HCT116 (cell line): ENCODE measurements at regions not wholly inside any gene's neighbourhood (a gene's known extent, or its start where the extent isn't known, plus 50 kb on each side); places are given as distances from the start of the nearest gene placed in this dataset.

Experiments
- ATAC-seq: fragments of 200-7000 bp; cut with Tn5 transposase; 2 replicates; pipeline ENCODE4 v1.9.1; 2020; ENCODE audit warnings: mild to moderate bottlenecking, moderate library complexity
- BruUV-seq: library from RNA; stranded (reverse); fragments of 400-500 nt; replicated peaks from 2 replicates; lab custom pipeline; 2021; lab: Mats Ljungman, UMichigan
- CTCF ChIA-PET: fragments of 300-600 bp; sonication (Branson Sonifier 250); formaldehyde crosslinking; loops from one replicate; lab custom pipeline; 2021; ENCODE audit warnings: antibody characterized with exemption; lab: Charles Lee
- POLR2A ChIA-PET: fragments of 300-600, 350-600 bp; sonication (Branson Sonifier 250); formaldehyde crosslinking; loops from one replicate; lab custom pipeline; 2021; ENCODE audit warnings: antibody characterized with exemption; lab: Charles Lee
- RAD21 ChIA-PET, 2 experiments: fragments of 300-600 bp; sonication (Branson Sonifier 250); formaldehyde crosslinking; loops; one replicate each; lab custom pipeline; 2023; ENCODE audit warnings: low total read pairs in 2 of 2; ENCODE audit not compliant: uncharacterized antibody in 2 of 2, unreplicated experiment in 2 of 2, low non-redundant PET in 1 of 2; lab: Charles Lee
- DNase-seq: peaks from one replicate; pipeline ENCODE4 v3.0.0-alpha.2; 2010; ENCODE audit warnings: low read depth, low spot score
- H2AFZ ChIP-seq: fragments of 200-600 bp; shearing (Covaris generic), sonication (generic); 2 replicates; pipeline ENCODE4 v1.6.1; 2017; ENCODE audit warnings: low read depth, mixed run types, mixed read lengths, antibody characterized with exemption, low read length; ENCODE audit not compliant: poor library complexity, severe bottlenecking
- H3K27ac ChIP-seq: 2 replicates; pipeline ENCODE4 v1.5.1; 2012; ENCODE audit warnings: low read depth, low read length
- H3K27me3 ChIP-seq: fragments of 200-600 bp; sonication (generic); 2 replicates; pipeline ENCODE4 v1.6.1; 2016; ENCODE audit warnings: mixed run types, low read length, mixed read lengths; ENCODE audit not compliant: insufficient read depth
- H3K36me3 ChIP-seq, 2 experiments: fragments of 200-500 bp in 1 of 2; fragments of 200-600 bp in 1 of 2; sonication (Bioruptor generic) in 1 of 2; sonication (generic) in 1 of 2; 2 replicates each; pipeline versions ENCODE4 v1.5.1 to v1.6.1; 2014 to 2016; ENCODE audit warnings: low read length in 2 of 2, inconsistent platforms in 1 of 2, mixed read lengths in 1 of 2, mixed run types in 1 of 2; ENCODE audit not compliant: insufficient read depth in 2 of 2, control insufficient read depth in 1 of 2
- H3K4me1 ChIP-seq, 2 experiments: fragments of 200-600 bp in 1 of 2; sonication (generic) in 1 of 2; 2 replicates each; pipeline versions ENCODE4 v1.5.1 to v1.6.1; 2012 to 2017; ENCODE audit warnings: low read length in 2 of 2, inconsistent platforms in 1 of 2, mild to moderate bottlenecking in 1 of 2, mixed read lengths in 1 of 2, mixed run types in 1 of 2, moderate library complexity in 1 of 2; ENCODE audit not compliant: insufficient read depth in 2 of 2, control insufficient read depth in 1 of 2
- H3K4me2 ChIP-seq: fragments of 200-600 bp; sonication (generic); 2 replicates; pipeline ENCODE4 v1.6.1; 2017; ENCODE audit warnings: mixed run types, low read length, mixed read lengths
- H3K4me3 ChIP-seq, 2 experiments: fragments of 200-600 bp in 1 of 2; sonication (generic) in 1 of 2; replicated peaks in 1 of 2; 2 replicates each; pipeline ENCODE4 v1.5.1; 2011 to 2016; ENCODE audit warnings: low read length in 2 of 2, control low read depth in 1 of 2, low read depth in 1 of 2, mild to moderate bottlenecking in 1 of 2, mixed read lengths in 1 of 2, mixed run types in 1 of 2
- H3K79me2 ChIP-seq: fragments of 200-600 bp; sonication (generic); 2 replicates; pipeline ENCODE4 v1.6.1; 2017; ENCODE audit warnings: mild to moderate bottlenecking, mixed run types, low read length, moderate library complexity, mixed read lengths; ENCODE audit not compliant: insufficient read depth
- H3K9ac ChIP-seq: fragments of 200-600 bp; sonication (generic); 2 replicates; pipeline ENCODE4 v1.6.1; 2016; ENCODE audit warnings: low read length, mixed read lengths
- H3K9me2 ChIP-seq: fragments of 200-600 bp; sonication (generic), shearing (Covaris generic); 2 replicates; pipeline ENCODE4 v1.6.1; 2017; ENCODE audit warnings: mixed run types, mild to moderate bottlenecking, moderate library complexity; ENCODE audit not compliant: insufficient read depth
- H3K9me3 ChIP-seq, 2 experiments: fragments of 200-500 bp in 1 of 2; fragments of 200-600 bp in 1 of 2; sonication (Bioruptor generic) in 1 of 2; sonication (generic) in 1 of 2; 2 replicates each; pipeline ENCODE4 v1.6.1; 2014 to 2017; ENCODE audit warnings: low read length in 2 of 2, mixed read lengths in 2 of 2, inconsistent platforms in 1 of 2, low read depth in 1 of 2, mild to moderate bottlenecking in 1 of 2, mixed run types in 1 of 2, moderate library complexity in 1 of 2; ENCODE audit not compliant: control insufficient read depth in 1 of 2, insufficient read depth in 1 of 2
- H4K20me1 ChIP-seq: fragments of 200-600 bp; sonication (generic), shearing (Covaris generic); 2 replicates; pipeline ENCODE4 v1.6.1; 2017; ENCODE audit warnings: mixed run types, mild to moderate bottlenecking, moderate library complexity; ENCODE audit not compliant: insufficient read depth
- CEBPB ChIP-seq: IDR thresholded peaks from 2 replicates; pipeline ENCODE4 v1.6.1; 2012; ENCODE audit warnings: low read depth
- EGR1 ChIP-seq: IDR thresholded peaks from 2 replicates; pipeline ENCODE4 v1.6.1; 2012; ENCODE audit warnings: low read depth
- ELF1 ChIP-seq: IDR thresholded peaks from 2 replicates; pipeline ENCODE4 v1.6.1; 2012; ENCODE audit warnings: low read depth, borderline replicate concordance
- EZH2phosphoT487 ChIP-seq: fragments of 200-600 bp; IDR thresholded peaks from 2 replicates; pipeline ENCODE4 v1.6.1; 2018; ENCODE audit warnings: antibody characterized with exemption, borderline replicate concordance
- FOSL1 ChIP-seq: IDR thresholded peaks from 2 replicates; pipeline ENCODE4 v1.6.1; 2012; ENCODE audit warnings: low read depth
- JUND ChIP-seq: IDR thresholded peaks from 2 replicates; pipeline ENCODE4 v1.6.1; 2012
- POLR2A ChIP-seq: IDR thresholded peaks from 2 replicates; pipeline ENCODE4 v1.7.0; 2011; ENCODE audit warnings: borderline replicate concordance; ENCODE audit not compliant: insufficient read depth, insufficient read length; ENCODE audit errors: extremely low read depth
- RAD21 ChIP-seq: IDR thresholded peaks from 2 replicates; pipeline ENCODE4 v1.6.1; 2012; ENCODE audit warnings: low read depth, mild to moderate bottlenecking
- SIN3A ChIP-seq: IDR thresholded peaks from 2 replicates; pipeline ENCODE4 v1.6.1; 2012; ENCODE audit warnings: low read depth
- SRF ChIP-seq: IDR thresholded peaks from 2 replicates; pipeline ENCODE4 v1.6.1; 2012; ENCODE audit warnings: low read depth
- TCF7L2 ChIP-seq: IDR thresholded peaks from 2 replicates; pipeline ENCODE4 v1.7.0; 2011; ENCODE audit warnings: borderline replicate concordance, inconsistent platforms; ENCODE audit not compliant: insufficient read depth, insufficient read length; ENCODE audit errors: extremely low read depth
- YY1 ChIP-seq: IDR thresholded peaks from 2 replicates; pipeline ENCODE4 v1.6.1; 2011; ENCODE audit warnings: low read length, low read depth, moderate library complexity, mild to moderate bottlenecking; ENCODE audit not compliant: insufficient replicate concordance; ENCODE audit errors: extremely low read depth
- ZFX ChIP-seq: fragments of 450-650 bp; IDR thresholded peaks from 2 replicates; pipeline ENCODE4 v1.6.1; 2017
- intact Hi-C: fragments of 100-400 bp; cut with micrococcal nuclease; formaldehyde crosslinking; loops from 2 replicates; pipeline ENCODE4 v1.10.0; 2022
- TF ChIP-seq, protein P1 (sequence below): IDR thresholded peaks from 2 replicates; pipeline ENCODE4 v1.6.1; 2012; ENCODE audit warnings: low read depth

DNA sequence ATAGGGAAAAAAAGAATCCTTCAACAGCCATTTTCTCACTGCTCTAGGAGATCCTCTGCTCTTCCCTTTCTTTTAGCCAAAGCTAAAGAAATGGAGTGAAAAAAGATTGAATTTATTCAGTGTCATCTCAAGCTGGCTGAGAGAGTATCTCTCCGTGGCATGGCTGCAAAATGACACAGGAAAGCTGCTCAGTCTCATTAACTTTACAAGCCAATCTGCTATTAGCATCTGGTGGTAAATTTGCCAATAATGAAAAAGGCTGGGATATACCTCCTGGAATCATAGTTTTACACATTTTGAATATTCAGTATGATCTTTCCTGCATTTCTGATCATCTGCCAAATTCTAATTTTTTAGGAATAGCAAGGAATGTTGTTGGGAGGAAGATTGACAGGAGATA is 176.8 kb upstream of the CHRM3 start:
- Histone ChIP-seq H3K27me3 (no peaks in the 10 kb centered on the region), H3K79me2 (no peaks in the 10 kb centered on the region), H3K9me2 (no peaks in the 10 kb centered on the region), H3K27ac (no peak overlapping the region), H3K4me1 (no peaks in the 10 kb centered on the region), H3K9ac (no peak overlapping the region), H3K36me3 (no peaks in the 10 kb centered on the region), H2AFZ (no peak overlapping the region), H3K9me3 (peaks cover 7 to 22% of the 10 kb centered on the region in 2 experiments; a peak in 2 of 4 replicates), H4K20me1 (no peaks in the 10 kb centered on the region), H3K4me2 (no peak overlapping the region), H3K4me3 (no peak overlapping the region)
- intact Hi-C loops = no loop called here
- DNase-seq (no peak), ATAC-seq (no peak)
- CTCF ChIA-PET = no interaction called here
- TF ChIP-seq CEBPB = no peak
- no peak for TF ChIP-seq TCF7L2
- no peak for TF ChIP-seq POLR2A
- TF ChIP-seq EZH2phosphoT487 = no peak
- no peak for TF ChIP-seq RAD21
- TF ChIP-seq ELF1 = no peak
- no peak for TF ChIP-seq JUND
- no peak for TF ChIP-seq SIN3A
- no peak for TF ChIP-seq FOSL1
- TF ChIP-seq ZFX = no peak
- TF ChIP-seq SRF = no peak
- TF ChIP-seq EGR1 = no peak
- no peak for TF ChIP-seq YY1
- TF ChIP-seq, protein P1, sequence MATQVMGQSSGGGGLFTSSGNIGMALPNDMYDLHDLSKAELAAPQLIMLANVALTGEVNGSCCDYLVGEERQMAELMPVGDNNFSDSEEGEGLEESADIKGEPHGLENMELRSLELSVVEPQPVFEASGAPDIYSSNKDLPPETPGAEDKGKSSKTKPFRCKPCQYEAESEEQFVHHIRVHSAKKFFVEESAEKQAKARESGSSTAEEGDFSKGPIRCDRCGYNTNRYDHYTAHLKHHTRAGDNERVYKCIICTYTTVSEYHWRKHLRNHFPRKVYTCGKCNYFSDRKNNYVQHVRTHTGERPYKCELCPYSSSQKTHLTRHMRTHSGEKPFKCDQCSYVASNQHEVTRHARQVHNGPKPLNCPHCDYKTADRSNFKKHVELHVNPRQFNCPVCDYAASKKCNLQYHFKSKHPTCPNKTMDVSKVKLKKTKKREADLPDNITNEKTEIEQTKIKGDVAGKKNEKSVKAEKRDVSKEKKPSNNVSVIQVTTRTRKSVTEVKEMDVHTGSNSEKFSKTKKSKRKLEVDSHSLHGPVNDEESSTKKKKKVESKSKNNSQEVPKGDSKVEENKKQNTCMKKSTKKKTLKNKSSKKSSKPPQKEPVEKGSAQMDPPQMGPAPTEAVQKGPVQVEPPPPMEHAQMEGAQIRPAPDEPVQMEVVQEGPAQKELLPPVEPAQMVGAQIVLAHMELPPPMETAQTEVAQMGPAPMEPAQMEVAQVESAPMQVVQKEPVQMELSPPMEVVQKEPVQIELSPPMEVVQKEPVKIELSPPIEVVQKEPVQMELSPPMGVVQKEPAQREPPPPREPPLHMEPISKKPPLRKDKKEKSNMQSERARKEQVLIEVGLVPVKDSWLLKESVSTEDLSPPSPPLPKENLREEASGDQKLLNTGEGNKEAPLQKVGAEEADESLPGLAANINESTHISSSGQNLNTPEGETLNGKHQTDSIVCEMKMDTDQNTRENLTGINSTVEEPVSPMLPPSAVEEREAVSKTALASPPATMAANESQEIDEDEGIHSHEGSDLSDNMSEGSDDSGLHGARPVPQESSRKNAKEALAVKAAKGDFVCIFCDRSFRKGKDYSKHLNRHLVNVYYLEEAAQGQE = no peak
- POLR2A ChIA-PET = no interaction called here
- no TSS peak for BruUV-seq
- RAD21 ChIA-PET = no interaction called here
